ENCODE measurements at regions not wholly inside any gene's neighbourhood (a gene's known extent, or its start where the extent isn't known, plus 50 kb on each side); places are given as distances from the start of the nearest gene placed in this dataset.

GRCh38 chr5:135740475-135740874 lies 94.0 kb upstream of the SLC25A48 start:
- TF ChIP-seq CTCF (IDR thresholded peaks at IDR 0.05; ENCODE audit: low read length): no peak
- TF ChIP-seq EZH2 (IDR thresholded peaks at IDR 0.05; ENCODE audit: borderline replicate concordance, low read length): no peak
